Loucy (cell line): ENCODE measurements at regions not wholly inside any gene's neighbourhood (a gene's known extent, or its start where the extent isn't known, plus 50 kb on each side); places are given as distances from the start of the nearest gene placed in this dataset.

Source experiments
- H2AFZ ChIP-seq: fragments of 200-600 bp; sonication (generic); 2 replicates; pipeline ENCODE4 v1.6.0; 2016; ENCODE audit warnings: antibody characterized with exemption, mild to moderate bottlenecking, low read length, moderate library complexity
- H3F3A ChIP-seq: fragments of 200-600 bp; 2 replicates; pipeline ENCODE4 v1.6.0; 2016; ENCODE audit warnings: antibody characterized with exemption, low read depth, mild to moderate bottlenecking
- H3K27me3 ChIP-seq: fragments of 200-600 bp; sonication (generic); 2 replicates; pipeline ENCODE4 v1.6.1; 2014; ENCODE audit warnings: low read length, mild to moderate bottlenecking; ENCODE audit not compliant: insufficient read depth, poor library complexity, severe bottlenecking
- H3K36me3 ChIP-seq: fragments of 200-600 bp; sonication (generic); 2 replicates; pipeline ENCODE4 v1.6.1; 2016; ENCODE audit warnings: low read length; ENCODE audit not compliant: insufficient read depth
- H3K4me1 ChIP-seq: fragments of 200-600 bp; sonication (generic); 2 replicates; pipeline ENCODE4 v1.5.1; 2014; ENCODE audit warnings: low read length, mild to moderate bottlenecking; ENCODE audit not compliant: insufficient read depth, poor library complexity, severe bottlenecking
- H3K4me2 ChIP-seq: fragments of 200-600 bp; sonication (generic); 2 replicates; pipeline ENCODE4 v1.6.0; 2014; ENCODE audit warnings: antibody characterized with exemption, low read length, low read depth, mild to moderate bottlenecking; ENCODE audit not compliant: poor library complexity, severe bottlenecking
- H3K4me3 ChIP-seq: fragments of 200-600 bp; sonication (generic); 2 replicates; pipeline ENCODE4 v1.5.1; 2014; ENCODE audit warnings: low read length, mild to moderate bottlenecking, mixed read lengths; ENCODE audit not compliant: poor library complexity, severe bottlenecking
- H3K79me2 ChIP-seq: fragments of 200-600 bp; sonication (generic); 2 replicates; pipeline ENCODE4 v1.6.1; 2014; ENCODE audit warnings: low read length; ENCODE audit not compliant: insufficient read depth
- H3K9ac ChIP-seq: fragments of 200-600 bp; sonication (generic); 2 replicates; pipeline ENCODE4 v1.6.0; 2014; ENCODE audit warnings: mild to moderate bottlenecking, low read depth, low read length, moderate library complexity; ENCODE audit not compliant: poor library complexity, severe bottlenecking
- H3K9me2 ChIP-seq: fragments of 200-600 bp; sonication (generic); replicated peaks from 2 replicates; pipeline ENCODE4 v1.6.1; 2016; ENCODE audit warnings: low read depth, low read length, mixed read lengths
- H3K9me3 ChIP-seq: fragments of 200-600 bp; sonication (generic); 2 replicates; pipeline ENCODE4 v1.6.1; 2014; ENCODE audit warnings: mild to moderate bottlenecking, antibody characterized with exemption, low read length, low read depth; ENCODE audit not compliant: insufficient read depth
- H4K20me1 ChIP-seq: fragments of 200-600 bp; sonication (generic); 2 replicates; pipeline ENCODE4 v1.6.0; 2014; ENCODE audit warnings: antibody characterized with exemption, low read length, mild to moderate bottlenecking; ENCODE audit not compliant: insufficient read depth, poor library complexity, severe bottlenecking
- EZH2phosphoT487 ChIP-seq: fragments of 200-600 bp; IDR thresholded peaks from 2 replicates; pipeline ENCODE4 v1.6.1; 2018; ENCODE audit warnings: antibody characterized with exemption, mild to moderate bottlenecking, moderate library complexity, borderline replicate concordance
- TF ChIP-seq, protein P1 (sequence below): fragments of 200-600 bp; sonication (generic); conservative IDR thresholded peaks from 2 replicates; pipeline ENCODE4 v1.5.1; 2014; ENCODE audit warnings: mild to moderate bottlenecking, antibody characterized with exemption, low read length

DNA sequence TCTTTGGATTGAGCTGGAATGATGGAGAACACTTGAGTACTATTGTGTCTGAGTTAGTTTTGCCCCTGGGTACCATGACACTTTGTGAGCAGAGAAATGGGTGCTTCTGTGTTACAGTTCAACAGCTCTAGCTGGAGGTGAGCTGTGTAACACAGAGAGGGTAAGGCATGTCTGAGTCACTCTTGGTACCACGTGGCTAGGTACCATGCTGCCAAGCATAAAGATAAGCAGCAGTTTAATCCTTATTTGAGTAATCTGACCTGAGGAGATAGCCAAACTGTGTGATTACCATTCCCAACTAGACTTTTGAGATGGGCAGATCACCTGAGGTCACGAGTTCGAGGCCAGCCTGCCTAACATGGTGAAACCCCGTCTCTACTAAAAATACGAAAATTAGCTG, 122.0 kb downstream of the OLFM4 start:
- no peak overlapping the region for H3K4me3 ChIP-seq
- TF ChIP-seq, protein P1, sequence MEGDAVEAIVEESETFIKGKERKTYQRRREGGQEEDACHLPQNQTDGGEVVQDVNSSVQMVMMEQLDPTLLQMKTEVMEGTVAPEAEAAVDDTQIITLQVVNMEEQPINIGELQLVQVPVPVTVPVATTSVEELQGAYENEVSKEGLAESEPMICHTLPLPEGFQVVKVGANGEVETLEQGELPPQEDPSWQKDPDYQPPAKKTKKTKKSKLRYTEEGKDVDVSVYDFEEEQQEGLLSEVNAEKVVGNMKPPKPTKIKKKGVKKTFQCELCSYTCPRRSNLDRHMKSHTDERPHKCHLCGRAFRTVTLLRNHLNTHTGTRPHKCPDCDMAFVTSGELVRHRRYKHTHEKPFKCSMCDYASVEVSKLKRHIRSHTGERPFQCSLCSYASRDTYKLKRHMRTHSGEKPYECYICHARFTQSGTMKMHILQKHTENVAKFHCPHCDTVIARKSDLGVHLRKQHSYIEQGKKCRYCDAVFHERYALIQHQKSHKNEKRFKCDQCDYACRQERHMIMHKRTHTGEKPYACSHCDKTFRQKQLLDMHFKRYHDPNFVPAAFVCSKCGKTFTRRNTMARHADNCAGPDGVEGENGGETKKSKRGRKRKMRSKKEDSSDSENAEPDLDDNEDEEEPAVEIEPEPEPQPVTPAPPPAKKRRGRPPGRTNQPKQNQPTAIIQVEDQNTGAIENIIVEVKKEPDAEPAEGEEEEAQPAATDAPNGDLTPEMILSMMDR = no peak
- TF ChIP-seq EZH2phosphoT487 = no peak

GRCh38 chr13:53151336-53152056, 122.9 kb downstream of the OLFM4 start:
- Histone ChIP-seq H3F3A (no peaks in the 10 kb centered on the region), H3K27me3 (no peaks in the 10 kb centered on the region), H3K36me3 (no peaks in the 10 kb centered on the region), H3K9me3 (no peaks in the 10 kb centered on the region), H3K4me2 (no peak overlapping the region), H3K9ac (no peak overlapping the region), H3K79me2 (no peaks in the 10 kb centered on the region), H2AFZ (no peak overlapping the region), H4K20me1 (no peaks in the 10 kb centered on the region), H3K9me2 (no peaks in the 10 kb centered on the region), H3K4me3 (no peak overlapping the region), H3K4me1 (no peaks in the 10 kb centered on the region)
- no peak for TF ChIP-seq EZH2phosphoT487
- TF ChIP-seq, protein P1 = peak; percentile 99

More for the DNA sequence above, 122.0 kb downstream of the OLFM4 start:
- Histone ChIP-seq H3K27me3 (no peaks in the 10 kb centered on the region), H3F3A (no peaks in the 10 kb centered on the region), H3K4me1 (no peaks in the 10 kb centered on the region), H4K20me1 (no peaks in the 10 kb centered on the region), H3K9ac (no peak overlapping the region), H3K9me2 (no peaks in the 10 kb centered on the region), H3K4me2 (no peak overlapping the region), H3K79me2 (no peaks in the 10 kb centered on the region), H2AFZ (no peak overlapping the region), H3K9me3 (no peaks in the 10 kb centered on the region), H3K36me3 (no peaks in the 10 kb centered on the region)

DNA sequence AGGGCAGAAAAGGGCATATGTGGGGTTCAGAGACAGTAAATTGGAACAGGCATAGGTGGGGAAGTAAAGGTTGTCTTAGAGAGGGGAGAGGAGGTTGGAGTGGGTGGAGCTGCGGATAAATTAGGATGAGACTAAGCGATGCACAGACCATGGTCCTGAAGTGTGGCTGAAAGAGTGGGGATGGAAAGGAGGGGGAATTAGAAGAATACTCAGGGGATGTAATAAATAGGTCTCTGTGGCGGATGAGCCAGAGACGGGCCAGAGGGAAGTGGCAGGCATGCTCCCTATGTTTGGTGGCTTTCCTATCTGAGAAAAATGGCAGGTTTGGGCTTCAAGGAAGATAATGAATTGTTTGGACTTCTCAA, 123.4 kb downstream of the OLFM4 start:
- H3K4me1 ChIP-seq = no peaks in the 10 kb centered on the region
- H3K4me2 ChIP-seq = no peak overlapping the region
- no peak overlapping the region for H2AFZ ChIP-seq
- TF ChIP-seq, protein P1 = peak; percentile 34
- TF ChIP-seq EZH2phosphoT487 = no peak
- H3K9ac ChIP-seq = no peak overlapping the region
- H4K20me1 ChIP-seq = no peaks in the 10 kb centered on the region
- no peaks in the 10 kb centered on the region for H3K27me3 ChIP-seq
- no peaks in the 10 kb centered on the region for H3F3A ChIP-seq
- H3K79me2 ChIP-seq = no peaks in the 10 kb centered on the region
- no peaks in the 10 kb centered on the region for H3K9me3 ChIP-seq
- no peaks in the 10 kb centered on the region for H3K36me3 ChIP-seq
- no peaks in the 10 kb centered on the region for H3K9me2 ChIP-seq
- H3K4me3 ChIP-seq = no peak overlapping the region
